ENCODE measurements at regions not wholly inside any gene's neighbourhood (a gene's known extent, or its start where the extent isn't known, plus 50 kb on each side); places are given as distances from the start of the nearest gene placed in this dataset.
"Not testable (repeated sequence)": the region's sequence is repeated elsewhere in the genome, so short reads cannot be mapped to it uniquely, and the experiment has no call there.

DNA sequence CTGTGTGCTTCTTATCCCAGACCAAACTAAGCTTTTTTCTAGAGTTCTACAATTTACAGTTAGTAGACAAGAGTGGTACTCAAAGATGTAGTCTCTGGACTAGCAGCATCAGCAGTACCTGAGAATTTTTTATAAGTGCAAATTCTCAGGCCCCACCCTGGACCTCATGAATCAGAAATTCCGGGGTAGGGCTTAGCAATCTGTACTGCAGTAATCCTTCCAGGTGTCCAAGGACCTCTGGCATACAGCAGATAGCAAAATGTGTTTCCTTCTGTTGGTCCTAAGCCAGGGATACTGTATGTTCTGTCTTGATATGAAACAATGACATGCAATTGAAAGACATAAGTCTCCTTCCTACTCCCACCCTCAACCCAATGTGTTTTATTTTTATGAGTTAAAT is 194.3 kb downstream of the MSX2 start:
- no peak for DNase-seq (ENCODE audit: low read depth)
- TF ChIP-seq, protein P1, sequence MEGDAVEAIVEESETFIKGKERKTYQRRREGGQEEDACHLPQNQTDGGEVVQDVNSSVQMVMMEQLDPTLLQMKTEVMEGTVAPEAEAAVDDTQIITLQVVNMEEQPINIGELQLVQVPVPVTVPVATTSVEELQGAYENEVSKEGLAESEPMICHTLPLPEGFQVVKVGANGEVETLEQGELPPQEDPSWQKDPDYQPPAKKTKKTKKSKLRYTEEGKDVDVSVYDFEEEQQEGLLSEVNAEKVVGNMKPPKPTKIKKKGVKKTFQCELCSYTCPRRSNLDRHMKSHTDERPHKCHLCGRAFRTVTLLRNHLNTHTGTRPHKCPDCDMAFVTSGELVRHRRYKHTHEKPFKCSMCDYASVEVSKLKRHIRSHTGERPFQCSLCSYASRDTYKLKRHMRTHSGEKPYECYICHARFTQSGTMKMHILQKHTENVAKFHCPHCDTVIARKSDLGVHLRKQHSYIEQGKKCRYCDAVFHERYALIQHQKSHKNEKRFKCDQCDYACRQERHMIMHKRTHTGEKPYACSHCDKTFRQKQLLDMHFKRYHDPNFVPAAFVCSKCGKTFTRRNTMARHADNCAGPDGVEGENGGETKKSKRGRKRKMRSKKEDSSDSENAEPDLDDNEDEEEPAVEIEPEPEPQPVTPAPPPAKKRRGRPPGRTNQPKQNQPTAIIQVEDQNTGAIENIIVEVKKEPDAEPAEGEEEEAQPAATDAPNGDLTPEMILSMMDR (IDR thresholded peaks at IDR 0.05; ENCODE audit: insufficient read depth, low read depth, low read length, missing control alignments), result no peak
- no peak overlapping the region for H3K4me3 ChIP-seq (ENCODE audit: low read length)

DNA sequence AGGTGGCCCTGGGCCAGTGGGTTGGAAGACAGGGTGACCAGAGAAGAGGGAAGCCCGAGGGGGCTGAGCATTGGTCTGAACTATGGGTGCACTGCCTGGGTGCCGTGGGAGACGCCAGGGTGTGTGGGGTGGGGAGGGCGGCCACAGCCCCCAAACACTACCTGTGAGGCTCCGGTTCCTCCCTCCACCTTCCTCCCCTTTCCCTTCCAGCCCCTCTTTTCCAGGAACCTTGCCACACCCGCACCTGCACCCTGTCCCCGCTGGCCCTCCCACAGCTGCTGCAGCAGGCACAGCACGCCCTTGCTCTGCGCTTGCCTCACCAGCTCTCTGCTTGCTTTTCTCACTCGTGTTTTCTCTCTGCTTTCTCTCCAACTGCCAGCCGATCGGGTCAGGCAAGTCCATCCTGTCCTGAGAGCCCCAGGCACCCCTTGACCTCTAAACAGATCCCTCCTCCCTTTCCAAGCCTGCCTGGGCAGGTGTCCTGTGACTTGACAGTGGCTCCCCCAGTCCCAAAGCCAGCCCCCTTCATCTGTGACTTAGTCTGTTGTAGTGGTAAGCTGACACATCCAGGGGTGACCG is 193.7 kb downstream of the MSX2 start:
- H3K4me3 ChIP-seq (ENCODE audit: low read length), result no peak overlapping the region
- TF ChIP-seq, protein P1 (IDR thresholded peaks at IDR 0.05; ENCODE audit: insufficient read depth, low read depth, low read length, missing control alignments), result no peak
- DNase-seq (ENCODE audit: low read depth), result no peak

DNA sequence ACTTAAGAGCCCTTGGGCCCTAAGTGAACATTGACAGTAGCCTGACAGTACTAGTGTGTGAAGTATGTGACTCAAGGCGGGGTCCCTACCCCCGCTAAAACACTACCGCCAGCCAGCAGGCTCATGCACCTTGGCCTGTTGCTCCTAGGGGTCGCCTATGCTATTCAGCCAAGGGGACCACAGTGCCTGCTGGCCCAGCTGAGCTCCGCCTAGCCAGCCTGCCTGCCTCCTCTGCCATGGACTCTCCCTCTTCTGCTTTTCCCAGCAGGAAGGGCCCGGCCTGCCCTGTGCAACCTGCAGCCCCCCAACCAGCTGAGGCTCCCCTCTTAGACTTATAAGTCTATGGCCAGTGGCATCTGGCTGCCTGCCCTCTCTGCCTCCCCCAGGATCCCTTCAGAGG is 193.1 kb downstream of the MSX2 start:
- not testable (repeated sequence) for H3K4me3 ChIP-seq (ENCODE audit: low read length); DNase-seq (ENCODE audit: low read depth)

DNA sequence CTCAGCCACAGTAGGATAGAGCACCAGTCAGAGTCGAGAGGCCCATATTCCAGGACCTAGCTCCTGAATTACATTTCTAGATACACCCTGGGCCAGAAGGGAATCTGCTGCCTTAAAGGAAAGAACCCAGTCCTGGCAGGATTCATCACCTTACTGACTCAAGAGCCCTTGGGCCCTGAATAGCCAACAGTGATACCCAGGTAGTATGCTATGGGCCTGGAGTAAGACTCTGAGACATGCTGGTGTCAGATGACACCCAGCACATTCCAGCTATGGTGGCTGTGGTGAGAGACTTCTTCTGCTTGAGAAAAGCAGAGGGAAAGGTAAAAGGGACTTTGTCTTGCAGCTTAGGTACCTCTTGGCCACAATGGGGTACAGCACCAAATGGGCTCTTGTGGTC is 192.5 kb downstream of the MSX2 start:
- DNase-seq (ENCODE audit: low read depth); H3K4me3 ChIP-seq (ENCODE audit: low read length): not testable (repeated sequence)

DNA sequence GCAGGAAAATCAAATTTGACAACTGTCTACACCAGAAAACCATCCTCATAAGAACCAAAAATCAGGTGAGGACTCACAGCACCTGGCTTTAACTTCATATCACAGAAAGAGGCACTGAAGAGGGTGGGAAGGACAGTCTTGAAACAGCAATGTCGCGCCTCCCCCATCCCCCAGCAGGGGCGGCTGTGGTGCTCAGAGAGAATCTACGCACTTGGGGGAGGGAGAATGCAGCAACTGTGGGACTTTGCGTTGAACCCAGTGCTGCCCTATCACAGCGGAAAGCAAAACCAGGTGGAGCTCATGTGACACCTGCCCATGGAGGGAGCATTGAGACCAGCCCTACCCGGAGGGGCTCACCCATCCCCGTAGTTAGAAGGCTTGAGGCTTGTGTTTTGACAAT is 191.8 kb downstream of the MSX2 start:
- no peak overlapping the region for H3K4me3 ChIP-seq (ENCODE audit: low read length)
- TF ChIP-seq, protein P1 (IDR thresholded peaks at IDR 0.05; ENCODE audit: insufficient read depth, low read depth, low read length, missing control alignments), result no peak
- no peak for DNase-seq (ENCODE audit: low read depth)

DNA sequence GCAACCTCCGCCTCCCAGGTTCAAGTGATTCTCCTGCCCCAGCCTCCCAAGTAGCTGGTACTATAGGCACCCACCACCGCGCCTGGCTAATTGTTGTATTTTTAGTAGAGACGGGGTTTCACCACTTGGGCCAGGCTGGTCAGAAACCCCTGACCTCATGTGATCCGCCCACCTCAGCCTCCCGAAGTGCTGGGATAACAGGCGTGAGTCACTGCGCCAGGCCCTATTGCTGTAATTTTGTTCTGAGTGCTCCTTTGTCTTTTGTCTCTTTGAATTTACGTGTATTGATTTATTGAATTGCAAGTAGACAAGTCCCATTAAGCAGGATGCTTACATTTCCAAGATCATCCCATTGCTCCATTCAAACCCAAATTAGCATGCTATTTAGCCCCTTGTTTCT is 186.7 kb downstream of the MSX2 start:
- TF ChIP-seq, protein P1 (IDR thresholded peaks at IDR 0.05; ENCODE audit: insufficient read depth, low read depth, low read length, missing control alignments), result no peak
- DNase-seq (ENCODE audit: low read depth), result no peak
- H3K4me3 ChIP-seq (ENCODE audit: low read length), result no peak overlapping the region

DNA sequence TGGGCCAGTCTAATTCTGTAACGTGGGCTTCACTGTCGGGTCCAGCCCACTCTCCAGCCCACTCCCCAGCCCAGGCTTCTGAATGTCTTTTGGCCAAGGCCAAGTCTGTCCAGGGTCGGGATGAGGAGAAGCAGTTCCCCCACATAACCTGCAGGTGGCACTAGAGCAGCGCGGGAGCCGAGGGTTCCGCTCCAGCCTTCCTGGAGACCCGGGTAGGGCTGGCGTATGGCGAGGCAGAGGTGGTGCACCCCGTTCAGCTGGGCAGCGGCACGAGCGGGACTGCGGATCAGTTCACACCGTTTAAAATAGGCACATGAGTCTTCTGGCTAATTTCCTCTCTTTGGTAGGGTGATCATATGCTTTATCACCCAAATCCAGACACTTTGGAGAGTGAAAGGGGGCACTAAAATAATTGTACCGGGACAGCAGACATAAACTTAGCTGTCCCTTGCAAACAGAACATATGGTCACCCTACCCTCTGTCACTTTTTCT is 185.9 kb downstream of the MSX2 start:
- no peak overlapping the region for H3K4me3 ChIP-seq (ENCODE audit: low read length)
- peak; percentile 20 for DNase-seq (ENCODE audit: low read depth)
- TF ChIP-seq, protein P1 (IDR thresholded peaks at IDR 0.05; ENCODE audit: insufficient read depth, low read depth, low read length, missing control alignments), result peak; percentile 65

DNA sequence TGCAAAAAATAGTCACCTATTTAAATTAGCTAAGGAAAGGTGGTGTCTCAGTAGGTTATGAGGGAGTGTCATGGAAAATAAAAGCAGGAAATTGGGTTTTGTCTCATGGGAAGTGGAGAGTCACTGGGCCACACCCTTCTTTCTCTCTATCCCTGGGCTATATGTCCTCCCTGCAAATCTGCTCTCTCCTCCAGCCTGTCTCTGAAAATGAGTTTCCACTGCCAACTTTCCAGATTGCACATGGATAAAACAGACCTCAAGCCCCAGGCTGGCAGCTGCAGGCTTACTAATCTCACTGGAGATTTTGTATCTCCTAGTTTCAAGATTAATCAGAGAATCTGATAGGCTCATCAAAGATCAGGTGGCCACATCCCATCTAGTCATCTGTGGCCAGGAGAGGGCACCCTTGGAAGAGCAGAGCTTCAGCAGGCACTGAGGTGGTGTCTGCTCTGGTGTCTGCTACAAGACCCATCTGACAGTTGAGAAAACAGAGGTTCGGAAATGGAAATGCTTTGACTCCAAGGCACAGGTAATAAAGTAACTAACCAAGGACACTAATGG is 178.9 kb downstream of the MSX2 start:
- H3K4me3 ChIP-seq (ENCODE audit: low read length), result no peak overlapping the region
- TF ChIP-seq, protein P1 (IDR thresholded peaks at IDR 0.05; ENCODE audit: insufficient read depth, low read depth, low read length, missing control alignments), result no peak
- DNase-seq (ENCODE audit: low read depth), result no peak

All from epithelial cell of esophagus (primary cell).